NCI-H2196 (cell line): ENCODE measurements at regions not wholly inside any gene's neighbourhood (a gene's known extent, or its start where the extent isn't known, plus 50 kb on each side); places are given as distances from the start of the nearest gene placed in this dataset.
"Not testable (repeated sequence)": the region's sequence is repeated elsewhere in the genome, so short reads cannot be mapped to it uniquely, and the experiment has no call there.

Source experiments
- DNase-seq: peaks from one replicate; lab custom pipeline; 2025; ENCODE audit not compliant: unreplicated experiment; lab: John Stamatoyannopoulos, UW

GRCh38 chr11:96588793-96589192 is 199.0 kb downstream of the JRKL start:
- DNase-seq: not testable (repeated sequence)

- no peak for DNase-seq
Measured at GRCh38 chr11:96595011-96595410, 205.2 kb downstream of the JRKL start.

DNA sequence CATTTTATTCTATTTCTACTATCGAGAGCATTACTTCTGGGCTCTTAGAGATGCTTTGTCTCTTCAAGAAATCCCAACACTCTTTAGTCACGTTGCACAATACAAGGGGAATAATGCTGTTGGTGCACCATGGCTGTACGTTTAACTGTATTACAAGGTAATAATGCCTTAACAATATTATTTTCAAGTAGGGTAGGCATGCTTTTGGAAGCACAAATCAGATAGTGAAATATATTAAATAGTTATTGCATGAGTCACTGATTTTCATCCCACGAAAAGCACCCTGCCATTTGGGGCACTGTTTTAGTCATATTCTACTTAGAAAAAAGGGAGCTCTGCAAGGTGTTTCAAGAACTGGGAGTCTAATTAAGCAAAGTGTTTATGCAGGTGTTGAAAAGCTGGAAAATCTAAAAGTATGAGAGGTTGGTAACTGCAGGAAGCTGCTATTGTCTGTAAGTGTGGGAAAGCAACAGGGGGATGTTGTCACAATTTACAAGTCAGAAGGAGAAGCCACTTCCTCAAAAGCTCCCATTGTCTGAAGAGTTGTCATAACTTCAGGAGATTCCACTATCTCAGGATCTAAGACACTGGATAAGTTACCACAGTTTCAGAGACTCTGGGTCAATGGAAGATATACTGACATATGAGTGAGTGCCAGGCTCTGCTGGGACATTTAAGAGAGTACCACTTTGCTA is 218.2 kb downstream of the JRKL start:
- DNase-seq: no peak

- DNase-seq: no peak
Measured at GRCh38 chr11:96614101-96614500, 224.3 kb downstream of the JRKL start.

DNA sequence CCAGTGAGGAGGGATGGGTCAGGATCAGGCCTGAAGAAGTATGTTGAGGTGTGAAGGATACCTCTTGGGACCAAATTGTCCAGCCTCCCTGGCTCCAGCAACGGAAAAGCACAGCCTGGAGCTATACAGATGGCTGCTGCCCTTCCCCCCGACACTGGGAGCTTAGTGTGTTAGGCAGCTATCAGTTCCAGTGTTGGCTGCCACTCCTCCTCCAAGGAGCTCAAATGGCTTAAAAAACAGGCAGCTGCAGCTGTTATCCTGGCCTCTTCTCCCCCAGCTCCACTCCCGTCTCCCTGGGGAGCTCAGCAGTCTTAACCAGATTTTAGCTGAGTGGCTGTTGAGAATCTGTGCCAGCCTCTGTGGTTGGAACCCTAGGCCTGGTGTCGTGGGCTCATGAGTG is 225.0 kb downstream of the JRKL start:
- no peak for DNase-seq

- DNase-seq: no peak
Measured at GRCh38 chr11:96620464-96621044, 230.7 kb downstream of the JRKL start.

GRCh38 chr11:96621161-96621560 is 231.3 kb downstream of the JRKL start:
- DNase-seq: no peak

DNA sequence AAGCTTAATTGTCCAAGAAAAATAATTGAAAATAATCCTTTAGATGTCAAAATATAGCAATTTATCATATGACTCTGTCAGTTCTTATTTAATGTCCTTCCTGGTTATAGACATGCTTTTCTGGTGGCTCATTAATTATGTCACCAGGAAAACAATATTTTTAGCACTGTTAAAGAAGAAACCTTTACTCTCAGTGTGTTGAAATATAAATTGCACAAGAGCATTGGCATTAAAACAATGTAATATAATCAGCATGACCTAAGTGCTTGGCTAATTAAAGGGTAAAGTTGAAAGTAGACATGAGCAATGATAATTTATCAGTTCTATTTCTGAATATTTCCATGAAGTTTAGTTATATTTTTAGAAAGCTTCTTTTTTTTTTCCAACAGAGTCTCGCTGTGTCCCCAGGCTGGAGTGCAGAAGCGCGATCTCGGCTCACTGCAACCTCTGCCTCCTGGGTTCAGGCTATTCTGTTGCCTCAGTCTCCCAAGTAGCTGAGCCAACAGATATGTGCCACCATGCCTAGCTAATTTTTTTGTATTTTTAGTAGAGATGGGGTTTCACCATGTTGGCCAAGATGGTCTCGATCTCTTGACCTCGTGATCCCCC is 232.3 kb downstream of the JRKL start:
- no peak for DNase-seq

DNA sequence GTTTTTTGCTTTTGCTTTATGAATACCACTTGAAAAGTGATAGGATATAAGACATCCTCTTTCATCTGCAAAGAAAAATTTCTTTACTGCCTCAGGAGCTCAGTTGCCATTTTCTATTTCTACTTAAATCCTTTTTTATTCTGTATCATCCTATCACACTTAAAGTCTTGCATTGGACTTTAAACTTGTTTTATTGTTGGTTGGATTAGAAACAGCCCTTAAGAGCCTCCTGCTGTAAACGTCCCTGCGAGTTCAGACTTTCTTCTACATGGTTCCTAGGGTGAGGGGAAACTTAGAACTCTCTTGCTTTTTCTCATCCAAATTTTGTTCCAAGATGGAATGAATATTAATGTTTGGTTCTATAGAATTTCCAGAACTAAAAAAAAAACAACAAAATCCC is 234.3 kb downstream of the JRKL start:
- no peak for DNase-seq

DNA sequence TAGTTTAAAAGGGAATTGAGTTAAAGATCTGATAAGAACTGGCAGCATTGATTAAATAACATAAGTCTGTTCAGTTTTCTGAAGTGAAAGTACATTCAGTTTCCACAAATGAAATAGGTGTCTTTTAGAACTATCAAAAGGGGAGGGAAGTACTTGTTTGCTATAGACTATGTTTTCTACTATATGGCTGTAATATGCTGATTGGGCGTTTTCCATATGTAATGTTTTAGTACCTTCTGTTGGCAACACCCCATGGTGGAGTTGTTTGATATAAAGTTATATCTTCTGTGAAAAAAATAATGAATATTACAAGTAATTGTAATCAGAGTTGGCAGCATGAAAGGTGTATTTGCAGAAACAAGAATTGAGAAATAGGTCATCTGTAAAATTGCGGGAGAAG is 237.6 kb downstream of the JRKL start:
- DNase-seq: no peak

DNA sequence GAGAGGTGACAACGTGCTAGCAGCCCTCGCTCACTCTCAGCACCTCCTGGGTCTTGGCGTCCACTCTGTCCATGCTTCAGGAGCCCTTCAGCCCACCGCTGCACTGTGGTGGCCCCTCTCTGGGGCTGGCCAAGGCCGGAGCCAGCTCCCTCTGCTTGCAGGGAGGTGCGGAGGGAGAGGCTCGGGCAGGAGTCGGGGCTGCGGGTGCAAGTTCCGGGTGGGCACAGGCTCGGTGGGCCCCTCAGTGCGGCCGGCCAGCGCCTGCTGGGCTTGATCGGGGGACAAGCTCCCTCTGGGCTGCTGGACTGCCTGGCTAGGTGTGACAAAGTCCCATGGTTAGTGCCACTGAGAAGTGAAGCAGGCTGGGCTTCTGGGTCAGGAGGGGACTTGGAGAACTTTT is 245.8 kb downstream of the JRKL start:
- no peak for DNase-seq

- DNase-seq: no peak
Measured at GRCh38 chr11:96641261-96641660, 251.4 kb downstream of the JRKL start.

DNA sequence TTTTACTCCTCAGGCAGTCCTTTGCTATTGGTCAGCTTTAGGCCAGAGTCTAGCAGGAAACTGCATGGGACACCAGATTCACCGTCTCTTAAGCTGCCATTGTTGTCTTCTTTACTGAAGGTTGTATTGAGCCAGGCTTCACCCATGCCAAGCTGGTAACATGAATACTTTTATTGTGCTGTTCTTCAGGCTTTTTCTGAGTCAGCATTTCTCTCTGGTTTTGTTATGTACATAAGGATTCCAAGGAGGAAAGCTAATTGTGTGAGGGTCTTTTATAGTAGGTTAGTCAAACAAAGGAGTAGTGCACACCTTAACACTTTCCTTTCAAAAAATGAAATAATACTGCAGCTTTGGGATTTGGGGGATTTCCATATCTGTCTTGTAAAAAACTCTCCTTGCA is 252.8 kb downstream of the JRKL start:
- no peak for DNase-seq

GRCh38 chr11:96643173-96643572 is 253.4 kb downstream of the JRKL start:
- no peak for DNase-seq

GRCh38 chr11:96647621-96648020 is 257.8 kb downstream of the JRKL start:
- no peak for DNase-seq

DNA sequence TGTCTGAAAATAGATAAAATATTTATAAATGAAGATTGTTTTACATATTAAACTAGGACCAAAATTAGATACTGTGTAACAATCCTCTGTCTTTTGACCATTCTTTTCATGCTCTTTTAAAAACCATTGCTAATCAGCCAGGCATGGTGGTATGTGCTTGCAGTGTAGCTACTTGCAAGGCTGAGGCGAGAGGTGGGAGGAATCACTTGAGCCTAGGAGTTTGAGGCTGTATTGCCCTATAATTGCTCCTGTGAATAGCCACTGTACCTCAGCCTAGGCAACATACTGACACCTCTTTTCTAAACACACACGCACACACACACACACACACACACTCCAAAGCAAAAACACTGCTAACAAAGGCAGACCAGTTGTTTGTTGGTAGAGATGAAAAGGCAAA is 259.2 kb downstream of the JRKL start:
- no peak for DNase-seq

DNA sequence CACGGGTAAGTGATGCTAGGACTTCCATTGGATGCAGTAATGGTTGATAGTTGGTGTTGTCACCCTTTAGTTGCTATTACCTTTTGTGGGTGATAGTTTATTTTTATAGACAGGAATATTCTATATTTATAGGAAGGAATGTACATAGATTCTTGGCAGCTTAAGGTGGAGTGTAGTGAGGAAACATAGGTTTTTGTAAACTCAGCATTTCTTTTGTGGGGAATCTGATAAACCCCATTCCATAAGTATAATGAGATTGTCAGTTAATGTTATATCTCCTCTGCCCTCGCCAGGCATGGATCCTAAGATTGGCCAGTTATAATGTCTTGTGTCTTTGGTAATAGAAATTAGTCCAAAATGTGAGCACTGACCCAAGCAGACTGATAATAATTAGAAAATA is 262.7 kb downstream of the JRKL start:
- DNase-seq: no peak

GRCh38 chr11:96655474-96655873 is 265.7 kb downstream of the JRKL start:
- no peak for DNase-seq

GRCh38 chr11:96658436-96658835 is 268.6 kb downstream of the JRKL start:
- DNase-seq: no peak

DNA sequence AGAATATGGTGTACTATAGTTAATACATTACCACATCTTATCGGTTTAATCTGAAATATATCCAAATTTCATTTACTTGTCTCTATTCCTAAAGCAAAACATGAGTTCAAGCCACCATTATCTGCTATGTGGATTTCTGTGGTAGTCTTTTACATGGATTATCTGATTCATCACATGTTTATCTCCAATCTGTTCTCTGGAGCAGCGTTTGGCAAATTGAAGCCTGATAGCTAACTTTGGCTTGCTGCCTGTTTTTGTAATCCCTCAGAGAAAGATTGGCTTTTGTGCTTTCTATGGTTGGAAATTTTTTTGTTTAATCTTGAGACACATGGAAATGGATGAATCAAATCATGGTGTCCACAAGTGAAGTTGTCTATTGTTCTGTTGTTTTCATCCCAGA is 274.3 kb downstream of the JRKL start:
- no peak for DNase-seq

- no peak for DNase-seq
Measured at GRCh38 chr11:96680211-96681018, 290.6 kb downstream of the JRKL start.
